Fibroblast of lung (primary cell): ENCODE measurements at regions not wholly inside any gene's neighbourhood (a gene's known extent, or its start where the extent isn't known, plus 50 kb on each side); places are given as distances from the start of the nearest gene placed in this dataset.

Experiments
- CTCF ChIP-seq, 2 donors: IDR thresholded peaks in 1 of 2; conservative IDR thresholded peaks in 1 of 2; 1 replicate in 1 of 2; 2 replicates in 1 of 2; pipeline ENCODE4 v1.5.1; 2011 to 2012; ENCODE audit warnings: low read length in 2 of 2, control low read depth in 1 of 2, inconsistent platforms in 1 of 2, low read depth in 1 of 2, mild to moderate bottlenecking in 1 of 2
- EZH2 ChIP-seq: IDR thresholded peaks from 2 replicates; pipeline ENCODE4 v1.5.1; 2012; ENCODE audit warnings: low read length, control low read depth, mild to moderate bottlenecking; ENCODE audit errors: missing control alignments

DNA sequence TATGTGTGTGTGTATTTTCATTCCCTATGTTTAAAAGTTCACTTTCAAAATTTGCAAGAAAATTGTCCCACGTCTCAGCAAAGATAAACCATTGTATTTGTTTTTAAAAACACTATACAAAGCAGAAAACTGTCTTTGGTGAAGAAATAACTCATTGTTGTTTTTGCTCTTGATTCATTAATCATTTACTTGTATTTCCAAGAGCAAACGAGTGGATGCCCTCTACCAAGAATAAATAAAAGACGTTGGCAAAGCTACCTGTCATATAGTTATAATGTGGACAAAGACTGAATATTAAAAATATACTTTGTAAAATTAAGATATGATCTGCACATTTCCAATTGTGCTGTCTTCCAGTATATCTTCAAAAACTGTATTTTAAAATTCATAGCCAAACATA is 210.9 kb upstream of the NDST3 start:
- TF ChIP-seq CTCF (conservative IDR thresholded peaks at IDR 0.05 in 1 of 2, IDR thresholded peaks at IDR 0.05 in 1 of 2; ENCODE audit: low read depth in 1 of 2, low read length in 2 of 2), result no peak
- TF ChIP-seq EZH2, result no peak
